GM23248 (cell line): ENCODE measurements at regions not wholly inside any gene's neighbourhood (a gene's known extent, or its start where the extent isn't known, plus 50 kb on each side); places are given as distances from the start of the nearest gene placed in this dataset.

Experiments used
- EZH2 ChIP-seq: fragments of 200-600 bp; sonication (generic); IDR thresholded peaks from 2 replicates; pipeline ENCODE4 v1.6.1; 2018; ENCODE audit warnings: antibody characterized with exemption, mild to moderate bottlenecking; ENCODE audit not compliant: insufficient read depth, poor library complexity, severe bottlenecking
- EZH2phosphoT487 ChIP-seq: fragments of 200-600 bp; sonication (generic); IDR thresholded peaks from 2 replicates; pipeline ENCODE4 v1.6.1; 2018; ENCODE audit warnings: antibody characterized with exemption, moderate library complexity, mild to moderate bottlenecking, low read depth; ENCODE audit not compliant: insufficient read depth

- TF ChIP-seq EZH2 = no peak
- TF ChIP-seq EZH2phosphoT487 = no peak
Measured at GRCh38 chr5:152900332-152900731, 495.3 kb upstream of the NMUR2 start.
